ENCODE measurements at regions not wholly inside any gene's neighbourhood (a gene's known extent, or its start where the extent isn't known, plus 50 kb on each side); places are given as distances from the start of the nearest gene placed in this dataset.
"Not testable (repeated sequence)": the region's sequence is repeated elsewhere in the genome, so short reads cannot be mapped to it uniquely, and the experiment has no call there.

DNA sequence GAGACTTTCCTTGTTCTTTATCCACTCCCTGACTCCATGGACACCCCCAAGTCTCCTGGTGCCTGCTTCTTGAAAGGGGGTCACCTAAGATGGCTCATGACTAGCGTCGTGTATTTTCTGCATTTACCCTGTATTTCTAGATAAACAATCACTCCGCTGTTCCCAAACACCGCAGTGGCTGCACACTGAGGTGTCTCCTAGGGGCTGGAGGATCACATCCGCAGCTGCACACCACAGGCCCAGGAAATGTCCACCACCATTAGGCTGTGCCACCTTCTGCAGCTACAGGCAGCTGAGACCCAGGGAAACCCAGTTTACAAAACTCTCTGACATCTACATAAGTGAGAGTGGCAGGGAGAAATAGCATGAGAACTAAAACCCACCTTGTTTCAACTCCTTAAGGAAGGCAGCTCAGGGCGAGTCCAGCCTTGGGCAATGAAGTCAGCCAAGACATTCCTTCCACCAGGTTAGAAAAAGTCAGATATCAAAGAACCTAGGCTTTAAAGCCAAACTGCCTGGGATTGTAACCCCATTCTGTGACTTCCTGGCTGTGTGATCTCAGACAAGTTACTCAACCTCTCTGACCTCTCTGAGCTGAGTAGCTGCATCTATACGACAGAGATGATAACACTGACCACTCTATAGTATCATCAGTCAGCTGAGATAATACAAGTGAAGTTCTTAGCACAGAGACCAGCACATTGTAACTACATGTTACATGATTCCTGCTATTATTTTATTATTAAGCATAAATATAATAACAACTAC is 102.2 kb downstream of the SNX5 start:
- Histone ChIP-seq H3K9me3 (ENCODE audit: control insufficient read depth in 2 of 2, low read length in 2 of 2) (no peaks in the 10 kb centered on the region), H3K27ac (ENCODE audit: insufficient read depth, low read length, poor library complexity, severe bottlenecking) (no peak overlapping the region), H3K36me3 (ENCODE audit: control insufficient read depth, insufficient read depth, low read length) (no peaks in the 10 kb centered on the region), H3K4me3 (ENCODE audit: low read depth, low read length) (no peak overlapping the region), H3K27me3 (ENCODE audit: control insufficient read depth, insufficient read depth, low read length) (peaks cover 4% of the 10 kb centered on the region), H3K4me1 (ENCODE audit: control insufficient read depth, insufficient read depth, low read length, poor library complexity, severe bottlenecking) (no peaks in the 10 kb centered on the region)
- DNase-seq (no peak), ATAC-seq (ENCODE audit: low read depth in 2 of 2) (no peak)
- H3K27ac Mint-ChIP-seq: no peak overlapping the region
- H3K4me1 Mint-ChIP-seq: peaks cover 0 to 4% (median 0%) of the 10 kb centered on the region in 4 donors
- no peak overlapping the region for H3K4me3 Mint-ChIP-seq
- no peaks in the 10 kb centered on the region for H3K36me3 Mint-ChIP-seq
- H3K9me3 Mint-ChIP-seq: no peaks in the 10 kb centered on the region
- peaks cover 11% of the 10 kb centered on the region for H3K27me3 Mint-ChIP-seq

DNA sequence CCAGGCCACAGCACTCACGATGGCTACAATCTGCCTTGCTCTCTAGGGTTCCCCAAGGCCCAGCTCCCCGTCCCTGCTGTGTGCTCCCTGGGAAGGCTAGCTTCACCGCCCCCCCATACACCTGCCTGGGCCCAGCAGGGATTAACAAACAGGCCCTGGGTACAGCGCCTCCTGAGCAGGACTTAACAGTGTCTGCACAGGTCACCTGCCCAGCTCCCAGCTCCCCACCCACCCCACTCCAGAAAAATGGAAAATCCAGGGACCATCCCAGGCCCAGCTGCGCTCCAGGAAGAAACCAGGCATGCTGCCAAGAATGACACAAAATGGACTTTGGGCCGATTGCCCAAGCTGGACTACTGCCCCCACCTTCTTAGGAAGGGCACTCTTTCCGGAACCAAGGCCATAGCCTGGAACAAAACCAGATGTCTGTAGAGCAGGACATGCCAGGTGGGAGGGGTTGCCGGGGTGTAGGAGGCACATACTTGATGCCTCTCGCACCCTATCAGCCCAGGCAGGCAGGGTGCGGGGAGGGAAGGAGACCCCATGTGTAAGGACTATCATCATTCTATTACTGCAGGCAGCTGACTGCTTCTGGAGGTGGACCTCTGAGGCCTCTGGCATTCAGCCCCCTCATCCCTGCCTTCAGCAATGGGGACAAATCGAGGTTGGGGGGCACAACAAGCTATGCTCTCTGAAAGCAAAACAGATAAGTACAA is 104.9 kb downstream of the SNX5 start:
- DNase-seq (no peak), ATAC-seq (ENCODE audit: low read depth in 2 of 2) (no peak)
- Histone ChIP-seq H3K4me3 (ENCODE audit: low read depth, low read length) (no peak overlapping the region), H3K27ac (ENCODE audit: insufficient read depth, low read length, poor library complexity, severe bottlenecking) (no peak overlapping the region), H3K4me1 (ENCODE audit: control insufficient read depth, insufficient read depth, low read length, poor library complexity, severe bottlenecking) (peaks cover 9% of the 10 kb centered on the region), H3K9me3 (ENCODE audit: control insufficient read depth in 2 of 2, low read length in 2 of 2) (no peaks in the 10 kb centered on the region), H3K27me3 (ENCODE audit: control insufficient read depth, insufficient read depth, low read length) (peaks cover 2% of the 10 kb centered on the region), H3K36me3 (ENCODE audit: control insufficient read depth, insufficient read depth, low read length) (no peaks in the 10 kb centered on the region)
- Mint-ChIP-seq H3K27ac (no peak overlapping the region), H3K4me1 (peaks cover 0 to 4% (median 3%) of the 10 kb centered on the region in 4 donors), H3K4me3 (peak overlapping the region in 1 of 4 donors; percentile 43), H3K9me3 (no peaks in the 10 kb centered on the region), H3K27me3 (peaks cover 6% of the 10 kb centered on the region), H3K36me3 (no peaks in the 10 kb centered on the region)

- Histone ChIP-seq H3K36me3 (ENCODE audit: control insufficient read depth, insufficient read depth, low read length) (no peaks in the 10 kb centered on the region), H3K4me1 (ENCODE audit: control insufficient read depth, insufficient read depth, low read length, poor library complexity, severe bottlenecking) (peaks cover 9% of the 10 kb centered on the region), H3K27ac (ENCODE audit: insufficient read depth, low read length, poor library complexity, severe bottlenecking) (no peak overlapping the region), H3K27me3 (ENCODE audit: control insufficient read depth, insufficient read depth, low read length) (peaks cover 2% of the 10 kb centered on the region), H3K9me3 (ENCODE audit: control insufficient read depth in 2 of 2, low read length in 2 of 2) (no peaks in the 10 kb centered on the region), H3K4me3 (ENCODE audit: low read depth, low read length) (no peak overlapping the region)
- Mint-ChIP-seq H3K36me3 (no peaks in the 10 kb centered on the region), H3K4me1 (peaks cover 0 to 9% (median 3%) of the 10 kb centered on the region in 4 donors), H3K27ac (no peak overlapping the region), H3K27me3 (peaks cover 6% of the 10 kb centered on the region), H3K9me3 (no peaks in the 10 kb centered on the region), H3K4me3 (no peak overlapping the region)
- DNase-seq (no peak), ATAC-seq (ENCODE audit: low read depth in 2 of 2) (no peak)
These were observed 105.4 kb downstream of the SNX5 start for GRCh38 chr20:17863209-17863576.

DNA sequence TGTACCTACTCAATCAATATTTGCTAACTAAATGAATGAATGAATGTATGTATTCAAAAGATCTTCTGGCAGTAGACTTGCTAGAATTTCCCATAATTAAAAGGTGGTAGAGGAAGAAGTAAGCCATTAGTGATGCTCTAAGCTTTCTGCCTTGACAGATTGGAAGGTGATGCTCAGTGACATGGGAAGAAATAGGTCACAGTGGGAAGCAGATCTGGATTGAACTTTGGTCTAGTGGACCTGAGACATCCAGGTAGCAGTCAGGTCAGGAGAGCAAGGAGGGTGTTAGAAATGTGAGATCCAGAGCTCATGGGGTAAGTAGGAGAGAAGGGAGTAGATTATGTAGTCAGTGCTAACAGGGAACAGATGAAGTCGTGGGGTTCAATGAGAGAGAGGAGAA is 106.4 kb downstream of the SNX5 start:
- peaks cover 9% of the 10 kb centered on the region for H3K4me1 ChIP-seq (ENCODE audit: control insufficient read depth, insufficient read depth, low read length, poor library complexity, severe bottlenecking)
- H3K4me3 Mint-ChIP-seq: no peak overlapping the region

DNA sequence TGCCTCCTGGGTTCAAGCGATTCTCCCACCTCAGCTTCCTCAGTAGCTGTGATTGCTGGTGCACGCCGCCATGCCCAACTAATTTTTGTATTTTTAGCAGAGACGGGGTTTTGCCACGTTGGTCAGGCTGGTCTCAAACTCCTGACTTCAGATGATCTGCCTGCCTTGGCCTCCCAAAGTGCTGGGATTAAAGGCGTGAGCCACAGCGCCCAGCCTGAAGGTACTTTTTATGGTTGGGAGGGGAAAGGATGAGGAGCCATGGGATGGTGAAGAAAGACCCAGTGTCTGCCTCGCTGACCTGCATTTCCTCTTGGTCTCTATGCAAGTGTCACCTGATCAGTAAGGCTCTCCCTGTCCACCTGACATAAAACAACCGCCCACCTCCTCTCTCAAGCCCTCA is 107.0 kb downstream of the SNX5 start:
- not testable (repeated sequence) for ATAC-seq (ENCODE audit: low read depth in 2 of 2); H3K4me3 ChIP-seq (ENCODE audit: low read depth, low read length); H3K4me1 ChIP-seq (ENCODE audit: control insufficient read depth, insufficient read depth, low read length, poor library complexity, severe bottlenecking); H3K4me1 Mint-ChIP-seq; H3K9me3 ChIP-seq (ENCODE audit: control insufficient read depth in 2 of 2, low read length in 2 of 2); DNase-seq; H3K27ac Mint-ChIP-seq; H3K9me3 Mint-ChIP-seq; H3K27ac ChIP-seq (ENCODE audit: insufficient read depth, low read length, poor library complexity, severe bottlenecking); H3K4me3 Mint-ChIP-seq; H3K27me3 ChIP-seq (ENCODE audit: control insufficient read depth, insufficient read depth, low read length); H3K36me3 Mint-ChIP-seq; H3K36me3 ChIP-seq (ENCODE audit: control insufficient read depth, insufficient read depth, low read length); H3K27me3 Mint-ChIP-seq

More for the DNA sequence above, 106.4 kb downstream of the SNX5 start:
- H3K36me3 ChIP-seq (ENCODE audit: control insufficient read depth, insufficient read depth, low read length): no peaks in the 10 kb centered on the region
- H3K9me3 ChIP-seq (ENCODE audit: control insufficient read depth in 2 of 2, low read length in 2 of 2): no peaks in the 10 kb centered on the region
- no peaks in the 10 kb centered on the region for H3K9me3 Mint-ChIP-seq
- H3K4me1 Mint-ChIP-seq: peaks cover 0 to 9% (median 4%) of the 10 kb centered on the region in 4 donors
- H3K27me3 Mint-ChIP-seq: peaks cover 4% of the 10 kb centered on the region
- H3K27me3 ChIP-seq (ENCODE audit: control insufficient read depth, insufficient read depth, low read length): peaks cover 2% of the 10 kb centered on the region
- H3K27ac Mint-ChIP-seq: no peak overlapping the region
- H3K27ac ChIP-seq (ENCODE audit: insufficient read depth, low read length, poor library complexity, severe bottlenecking): no peak overlapping the region
- DNase-seq (no peak), ATAC-seq (ENCODE audit: low read depth in 2 of 2) (no peak)
- no peaks in the 10 kb centered on the region for H3K36me3 Mint-ChIP-seq
- no peak overlapping the region for H3K4me3 ChIP-seq (ENCODE audit: low read depth, low read length)

GRCh38 chr20:17860301-17861197 is 108.0 kb downstream of the SNX5 start:
- H3K36me3 ChIP-seq (ENCODE audit: control insufficient read depth, insufficient read depth, low read length): no peaks in the 10 kb centered on the region
- no peak for ATAC-seq (ENCODE audit: low read depth in 2 of 2)
- H3K4me3 ChIP-seq (ENCODE audit: low read depth, low read length): no peak overlapping the region
- H3K27me3 ChIP-seq (ENCODE audit: control insufficient read depth, insufficient read depth, low read length): no peaks in the 10 kb centered on the region
- no peaks in the 10 kb centered on the region for H3K9me3 Mint-ChIP-seq
- peaks cover 9% of the 10 kb centered on the region for H3K4me1 ChIP-seq (ENCODE audit: control insufficient read depth, insufficient read depth, low read length, poor library complexity, severe bottlenecking)
- H3K27me3 Mint-ChIP-seq: peaks cover 8% of the 10 kb centered on the region
- no peak overlapping the region for H3K27ac ChIP-seq (ENCODE audit: insufficient read depth, low read length, poor library complexity, severe bottlenecking)
- no peaks in the 10 kb centered on the region for H3K9me3 ChIP-seq (ENCODE audit: control insufficient read depth in 2 of 2, low read length in 2 of 2)
- peaks cover 0 to 11% (median 4%) of the 10 kb centered on the region in 4 donors for H3K4me1 Mint-ChIP-seq
- H3K27ac Mint-ChIP-seq: no peak overlapping the region
- H3K4me3 Mint-ChIP-seq: no peak overlapping the region
- no peak for DNase-seq
- no peaks in the 10 kb centered on the region for H3K36me3 Mint-ChIP-seq

GRCh38 chr20:17859616-17860232 is 108.9 kb downstream of the SNX5 start:
- Mint-ChIP-seq H3K9me3 (no peaks in the 10 kb centered on the region), H3K27ac (no peak overlapping the region), H3K27me3 (peaks cover 8% of the 10 kb centered on the region), H3K36me3 (no peaks in the 10 kb centered on the region), H3K4me1 (peaks cover 0 to 11% (median 4%) of the 10 kb centered on the region in 4 donors), H3K4me3 (peak overlapping the region in 1 of 4 donors; percentile 31)
- H3K27ac ChIP-seq (ENCODE audit: insufficient read depth, low read length, poor library complexity, severe bottlenecking): no peak overlapping the region
- no peaks in the 10 kb centered on the region for H3K36me3 ChIP-seq (ENCODE audit: control insufficient read depth, insufficient read depth, low read length)
- peaks cover 9% of the 10 kb centered on the region for H3K4me1 ChIP-seq (ENCODE audit: control insufficient read depth, insufficient read depth, low read length, poor library complexity, severe bottlenecking)
- ATAC-seq (ENCODE audit: low read depth in 2 of 2) (peak in 1 of 2 donors; percentile 56), DNase-seq (peak in 1 of 3 donors; percentile 52)
- H3K4me3 ChIP-seq (ENCODE audit: low read depth, low read length): no peak overlapping the region
- H3K9me3 ChIP-seq (ENCODE audit: control insufficient read depth in 2 of 2, low read length in 2 of 2): no peaks in the 10 kb centered on the region
- no peaks in the 10 kb centered on the region for H3K27me3 ChIP-seq (ENCODE audit: control insufficient read depth, insufficient read depth, low read length)

Data from CD4-positive, CD25-positive, alpha-beta regulatory T cell (primary cell).